ENCODE measurements at regions not wholly inside any gene's neighbourhood (a gene's known extent, or its start where the extent isn't known, plus 50 kb on each side); places are given as distances from the start of the nearest gene placed in this dataset.

- DNase-seq (ENCODE audit: extremely low read depth, low read depth): no peak
These were observed 75.4 kb upstream of the PACRGL start for GRCh38 chr4:20624793-20625374.

GRCh38 chr4:20625426-20625825, 74.8 kb upstream of the PACRGL start:
- no peak for DNase-seq (ENCODE audit: extremely low read depth, low read depth)

- DNase-seq (ENCODE audit: extremely low read depth, low read depth): no peak
These were observed 73.8 kb upstream of the PACRGL start for GRCh38 chr4:20626326-20627005.

GRCh38 chr4:20627866-20628265, 72.4 kb upstream of the PACRGL start:
- DNase-seq (ENCODE audit: extremely low read depth, low read depth): no peak

GRCh38 chr4:20629186-20630106, 70.8 kb upstream of the PACRGL start:
- no peak for DNase-seq (ENCODE audit: extremely low read depth, low read depth)

- DNase-seq (ENCODE audit: extremely low read depth, low read depth): no peak
These were observed 61.4 kb upstream of the PACRGL start for GRCh38 chr4:20638825-20639224.

GRCh38 chr4:20639346-20639745, 60.9 kb upstream of the PACRGL start:
- no peak for DNase-seq (ENCODE audit: extremely low read depth, low read depth)

GRCh38 chr4:20640989-20641388, 59.3 kb upstream of the PACRGL start:
- no peak for DNase-seq (ENCODE audit: extremely low read depth, low read depth)

GRCh38 chr4:20641976-20642375, 58.3 kb upstream of the PACRGL start:
- DNase-seq (ENCODE audit: extremely low read depth, low read depth): no peak

- DNase-seq (ENCODE audit: extremely low read depth, low read depth): no peak
These were observed 56.6 kb upstream of the PACRGL start for GRCh38 chr4:20643631-20644030.

- no peak for DNase-seq (ENCODE audit: extremely low read depth, low read depth)
These were observed 55.0 kb upstream of the PACRGL start for GRCh38 chr4:20645236-20645635.

GRCh38 chr4:20646287-20646686, 54.0 kb upstream of the PACRGL start:
- DNase-seq (ENCODE audit: extremely low read depth, low read depth): no peak

Small RNA genes lying in the stretch of these regions (small RNA-seq; reads per million reads assigned to genes)
- gene MIR218-1: 0 reads per million in 2 experiments
